ENCODE measurements at regions not wholly inside any gene's neighbourhood (a gene's known extent, or its start where the extent isn't known, plus 50 kb on each side); places are given as distances from the start of the nearest gene placed in this dataset.

- TF ChIP-seq EZH2 (IDR thresholded peaks at IDR 0.05) (no peak), POLR2AphosphoS5 (IDR thresholded peaks at IDR 0.05; ENCODE audit: borderline replicate concordance, low read depth, low read length) (no peak), FOXP2 (optimal IDR thresholded peaks at IDR 0.05; ENCODE audit: control extremely low read depth, extremely low read length, insufficient read depth) (no peak)
These were observed 485.3 kb downstream of the TBC1D22A start for GRCh38 chr22:47247579-47248240.
